HCT116 (cell line): ENCODE measurements at regions not wholly inside any gene's neighbourhood (a gene's known extent, or its start where the extent isn't known, plus 50 kb on each side); places are given as distances from the start of the nearest gene placed in this dataset.

Experiments used
- POLR2A ChIP-seq: IDR thresholded peaks from 2 replicates; pipeline ENCODE4 v1.7.0; 2011; ENCODE audit warnings: borderline replicate concordance; ENCODE audit not compliant: insufficient read depth, insufficient read length; ENCODE audit errors: extremely low read depth
- TF ChIP-seq, protein P1 (sequence below), 3 experiments: fragments of 200-600 bp in 1 of 3; sonication (generic) in 1 of 3; IDR thresholded peaks in 2 of 3; conservative IDR thresholded peaks in 1 of 3; 2 replicates each; pipeline ENCODE4 v1.5.1; 2012 to 2017; ENCODE audit warnings: low read depth in 2 of 3, low read length in 2 of 3, antibody characterized with exemption in 1 of 3, borderline replicate concordance in 1 of 3, control low read depth in 1 of 3, mild to moderate bottlenecking in 1 of 3, mixed read lengths in 1 of 3, mixed run types in 1 of 3, moderate library complexity in 1 of 3; ENCODE audit not compliant: insufficient read depth in 1 of 3

DNA sequence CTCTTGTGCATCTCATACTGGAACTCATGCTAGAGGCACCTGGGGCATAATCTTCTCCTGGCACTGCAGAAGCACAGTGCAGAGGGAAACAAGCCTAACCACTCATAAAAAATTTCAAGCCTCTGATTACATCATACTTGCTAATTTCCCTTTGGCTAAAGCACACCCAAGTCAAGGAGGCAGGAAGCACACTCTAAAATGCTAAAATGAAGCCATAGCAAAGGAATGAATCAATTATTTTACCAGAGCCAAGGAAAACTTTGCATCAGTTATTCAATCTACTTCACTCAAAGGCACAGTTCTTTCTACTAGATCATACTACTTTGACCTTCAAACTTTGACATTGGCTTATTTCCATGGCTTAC, 79.6 kb upstream of the SPOPL start:
- TF ChIP-seq, protein P1, sequence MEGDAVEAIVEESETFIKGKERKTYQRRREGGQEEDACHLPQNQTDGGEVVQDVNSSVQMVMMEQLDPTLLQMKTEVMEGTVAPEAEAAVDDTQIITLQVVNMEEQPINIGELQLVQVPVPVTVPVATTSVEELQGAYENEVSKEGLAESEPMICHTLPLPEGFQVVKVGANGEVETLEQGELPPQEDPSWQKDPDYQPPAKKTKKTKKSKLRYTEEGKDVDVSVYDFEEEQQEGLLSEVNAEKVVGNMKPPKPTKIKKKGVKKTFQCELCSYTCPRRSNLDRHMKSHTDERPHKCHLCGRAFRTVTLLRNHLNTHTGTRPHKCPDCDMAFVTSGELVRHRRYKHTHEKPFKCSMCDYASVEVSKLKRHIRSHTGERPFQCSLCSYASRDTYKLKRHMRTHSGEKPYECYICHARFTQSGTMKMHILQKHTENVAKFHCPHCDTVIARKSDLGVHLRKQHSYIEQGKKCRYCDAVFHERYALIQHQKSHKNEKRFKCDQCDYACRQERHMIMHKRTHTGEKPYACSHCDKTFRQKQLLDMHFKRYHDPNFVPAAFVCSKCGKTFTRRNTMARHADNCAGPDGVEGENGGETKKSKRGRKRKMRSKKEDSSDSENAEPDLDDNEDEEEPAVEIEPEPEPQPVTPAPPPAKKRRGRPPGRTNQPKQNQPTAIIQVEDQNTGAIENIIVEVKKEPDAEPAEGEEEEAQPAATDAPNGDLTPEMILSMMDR (IDR thresholded peaks at IDR 0.05 in 2 of 3, conservative IDR thresholded peaks at IDR 0.05 in 1 of 3; ENCODE audit: borderline replicate concordance in 1 of 3, insufficient read depth in 1 of 3, low read depth in 2 of 3, low read length in 2 of 3) = no peak
- TF ChIP-seq POLR2A = no peak
